GM18861 (cell line): ENCODE measurements at regions not wholly inside any gene's neighbourhood (a gene's known extent, or its start where the extent isn't known, plus 50 kb on each side); places are given as distances from the start of the nearest gene placed in this dataset.
A peak's percentile ranks its signal among the peaks of the same experiment; 100 is the strongest.

Source experiments
- ATAC-seq: cut with Tn5 transposase; IDR thresholded peaks from one replicate; pipeline ENCODE4 v1.9.1; 2021; ENCODE audit not compliant: unreplicated experiment

GRCh38 chr18:60319129-60319528 lies 53.4 kb downstream of the MC4R start:
- no peak for ATAC-seq

DNA sequence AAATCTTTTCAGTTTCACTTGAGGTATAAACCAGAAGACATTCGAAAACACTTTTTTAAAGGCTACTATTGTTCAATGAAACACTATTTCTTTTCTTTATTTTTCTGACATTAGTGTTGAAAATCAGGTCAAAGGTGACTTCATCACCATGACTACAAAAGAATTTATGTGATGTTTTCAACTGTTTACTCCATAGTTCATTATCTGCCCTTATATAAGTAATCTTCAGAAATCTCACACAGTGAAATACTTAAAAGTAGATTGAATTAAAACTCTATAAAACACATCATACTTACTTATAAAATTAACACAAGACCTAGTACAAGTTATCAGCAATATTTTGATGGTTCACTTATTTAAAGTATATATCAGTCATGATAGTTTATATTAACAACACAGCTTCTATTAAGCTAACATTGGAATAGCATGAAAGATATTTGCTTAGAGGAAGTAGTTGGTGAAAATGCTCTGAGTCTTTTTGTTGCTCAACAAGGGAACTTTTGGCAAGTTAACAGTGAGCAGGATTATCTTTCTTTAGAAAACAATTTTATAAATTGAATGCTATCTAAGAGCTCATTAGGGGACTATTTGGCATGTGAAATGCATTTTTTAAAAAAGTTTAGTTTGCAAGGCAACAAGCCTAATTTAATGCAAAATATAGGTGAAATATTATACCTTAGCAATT lies 60.8 kb downstream of the MC4R start:
- no peak for ATAC-seq

DNA sequence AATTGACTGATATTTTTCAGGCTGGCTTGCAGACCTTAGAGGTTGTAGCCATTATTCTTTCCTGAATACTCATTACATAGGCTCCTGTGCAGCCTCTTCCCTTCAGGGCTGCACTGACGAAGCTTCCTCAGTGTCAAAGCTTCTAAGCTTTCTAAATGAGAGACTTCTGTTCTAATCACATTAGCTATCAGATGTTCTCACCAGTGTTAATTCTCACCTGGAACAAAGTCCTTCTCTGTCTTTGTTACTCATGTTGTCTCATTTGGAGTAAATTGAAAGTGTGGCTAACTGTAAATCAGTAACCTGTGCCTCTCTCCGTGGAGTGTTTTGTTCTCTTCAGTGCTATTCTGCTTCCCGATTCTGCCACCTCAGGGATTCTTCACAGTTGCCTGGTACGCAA lies 76.9 kb downstream of the MC4R start:
- no peak for ATAC-seq

DNA sequence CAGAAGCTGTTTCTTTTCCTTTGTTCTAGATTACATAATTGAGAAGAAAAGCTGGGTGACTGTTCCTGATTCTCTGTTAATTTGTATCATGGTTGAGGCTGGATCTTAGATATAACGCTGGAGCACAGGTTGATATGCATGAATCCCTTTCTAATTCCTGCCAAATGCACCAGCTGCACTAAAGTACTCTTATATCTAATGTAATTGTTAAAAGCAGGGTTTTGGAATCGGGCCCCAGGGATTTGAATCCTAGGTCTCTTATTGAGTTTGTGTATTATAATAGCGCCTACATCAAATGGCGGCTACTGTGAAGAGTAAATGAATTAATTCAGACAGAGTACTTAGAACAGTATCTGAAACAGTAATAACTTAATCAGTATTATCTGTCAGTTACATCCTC lies 80.4 kb downstream of the MC4R start:
- ATAC-seq: no peak

- ATAC-seq: no peak
These were observed 93.2 kb downstream of the MC4R start for GRCh38 chr18:60279391-60279790.

DNA sequence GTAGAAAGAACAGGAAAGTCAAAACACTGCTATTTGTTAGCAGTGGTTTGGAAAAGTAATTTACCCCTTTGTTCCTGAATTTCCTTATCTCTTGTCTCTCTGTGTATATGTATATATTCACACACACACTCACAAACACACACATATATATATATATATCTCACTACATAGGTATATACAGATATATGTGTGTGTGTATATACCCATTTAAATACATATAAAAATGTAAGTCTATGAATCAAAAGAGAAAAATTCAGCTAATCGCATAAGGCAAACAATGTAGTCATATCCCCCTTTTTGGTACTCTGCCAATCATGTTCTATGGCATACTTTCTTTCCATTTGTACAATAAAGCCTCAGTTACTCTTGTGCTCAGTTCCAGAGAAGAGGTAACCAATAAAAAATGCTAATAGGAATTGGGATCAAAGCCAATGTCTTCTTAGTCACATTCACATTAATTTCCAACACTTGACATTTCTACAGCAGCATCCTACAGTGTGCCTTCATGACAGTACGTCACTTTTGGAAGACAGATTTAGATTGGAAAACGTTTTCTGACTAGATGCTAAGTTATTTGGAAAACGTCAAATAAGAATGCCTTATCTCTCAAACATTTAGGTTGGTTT lies 94.6 kb downstream of the MC4R start:
- ATAC-seq: no peak

GRCh38 chr18:60267391-60268058 lies 105.0 kb downstream of the MC4R start:
- no peak for ATAC-seq

GRCh38 chr18:60266558-60266957 lies 106.0 kb downstream of the MC4R start:
- no peak for ATAC-seq

- ATAC-seq: peak; percentile 96
These were observed 113.4 kb downstream of the MC4R start for GRCh38 chr18:60259052-60259681.

GRCh38 chr18:60249388-60249787 lies 123.2 kb downstream of the MC4R start:
- no peak for ATAC-seq

- no peak for ATAC-seq
These were observed 123.9 kb downstream of the MC4R start for GRCh38 chr18:60248336-60249330.

DNA sequence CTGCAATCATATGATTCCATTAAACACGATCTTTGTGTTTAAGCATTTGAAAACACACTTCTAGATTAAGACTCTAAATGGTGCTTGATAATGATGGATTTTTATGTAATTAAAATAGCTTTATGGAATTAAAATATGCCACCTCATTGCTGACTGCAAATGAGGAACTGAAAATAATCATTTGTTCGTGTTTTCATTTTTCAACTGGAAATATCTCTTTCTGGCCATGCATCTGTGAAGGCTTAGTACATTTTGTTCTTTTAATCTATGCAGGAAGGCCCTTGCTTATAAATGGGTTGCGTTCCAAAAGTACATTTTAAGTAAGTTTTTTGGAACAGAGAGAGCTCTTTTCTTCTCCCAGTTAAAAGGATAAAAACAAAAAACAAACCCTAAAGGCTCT lies 125.5 kb downstream of the MC4R start:
- ATAC-seq: peak; percentile 83

DNA sequence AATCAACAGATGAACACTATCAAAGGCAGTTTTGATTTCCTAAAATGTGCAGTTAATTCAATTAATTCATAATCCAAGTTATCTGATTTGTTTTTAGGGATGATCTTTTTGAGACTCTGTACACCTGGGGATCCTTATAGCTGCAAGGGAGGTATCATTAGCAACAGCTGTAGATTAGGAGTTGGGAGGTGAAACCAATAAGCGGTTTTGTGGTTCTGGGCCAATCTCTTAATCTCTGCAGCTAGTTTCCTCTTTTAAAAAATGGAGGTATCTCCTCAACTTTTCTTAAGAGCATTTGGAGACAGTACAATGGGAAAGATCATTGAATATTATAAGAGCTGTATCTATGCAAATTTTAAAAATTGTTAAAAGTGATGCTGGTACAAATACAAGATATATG lies 126.0 kb downstream of the MC4R start:
- ATAC-seq: peak; percentile 58

GRCh38 chr18:60245096-60245495 lies 127.5 kb downstream of the MC4R start:
- no peak for ATAC-seq

- peak; percentile 95 for ATAC-seq
These were observed 133.4 kb downstream of the MC4R start for GRCh38 chr18:60239024-60239710.

DNA sequence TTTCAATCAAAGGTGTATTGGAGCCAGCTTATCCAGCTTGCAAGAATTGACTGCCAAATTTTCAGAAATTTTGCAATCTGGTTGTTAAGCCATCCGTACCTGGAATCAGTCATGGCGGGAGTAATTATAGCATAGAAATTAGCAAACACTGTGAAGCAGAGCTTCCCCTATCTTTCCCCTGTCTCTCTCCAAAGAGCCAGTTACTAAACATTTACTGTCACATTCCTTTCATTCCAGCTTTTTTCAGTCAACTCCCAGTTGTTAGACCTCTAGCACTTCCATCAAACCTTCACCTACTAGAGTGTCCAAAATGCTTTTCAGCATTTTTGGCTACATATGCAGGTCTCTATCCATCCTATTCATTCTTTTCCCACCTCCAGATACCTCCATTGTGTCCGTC lies 137.4 kb downstream of the MC4R start:
- no peak for ATAC-seq

DNA sequence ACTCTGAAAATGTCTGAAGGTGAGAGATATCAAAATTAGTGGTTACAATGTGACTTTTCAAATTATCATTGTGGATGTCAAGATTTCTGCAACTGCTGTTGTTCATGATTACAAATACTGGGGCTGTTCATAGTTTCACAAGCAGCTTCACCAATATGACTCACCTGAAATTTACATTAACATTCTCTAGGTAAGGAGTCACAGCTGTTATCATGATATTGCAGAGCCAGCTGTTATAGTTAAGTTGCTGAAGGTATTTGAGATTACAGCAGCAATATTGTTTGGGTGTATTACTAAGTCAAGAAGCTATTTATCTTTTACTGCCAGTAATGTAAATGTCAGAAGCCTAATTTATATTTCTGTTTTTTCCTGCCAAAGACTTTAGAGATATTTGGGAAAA lies 140.0 kb downstream of the MC4R start:
- no peak for ATAC-seq

DNA sequence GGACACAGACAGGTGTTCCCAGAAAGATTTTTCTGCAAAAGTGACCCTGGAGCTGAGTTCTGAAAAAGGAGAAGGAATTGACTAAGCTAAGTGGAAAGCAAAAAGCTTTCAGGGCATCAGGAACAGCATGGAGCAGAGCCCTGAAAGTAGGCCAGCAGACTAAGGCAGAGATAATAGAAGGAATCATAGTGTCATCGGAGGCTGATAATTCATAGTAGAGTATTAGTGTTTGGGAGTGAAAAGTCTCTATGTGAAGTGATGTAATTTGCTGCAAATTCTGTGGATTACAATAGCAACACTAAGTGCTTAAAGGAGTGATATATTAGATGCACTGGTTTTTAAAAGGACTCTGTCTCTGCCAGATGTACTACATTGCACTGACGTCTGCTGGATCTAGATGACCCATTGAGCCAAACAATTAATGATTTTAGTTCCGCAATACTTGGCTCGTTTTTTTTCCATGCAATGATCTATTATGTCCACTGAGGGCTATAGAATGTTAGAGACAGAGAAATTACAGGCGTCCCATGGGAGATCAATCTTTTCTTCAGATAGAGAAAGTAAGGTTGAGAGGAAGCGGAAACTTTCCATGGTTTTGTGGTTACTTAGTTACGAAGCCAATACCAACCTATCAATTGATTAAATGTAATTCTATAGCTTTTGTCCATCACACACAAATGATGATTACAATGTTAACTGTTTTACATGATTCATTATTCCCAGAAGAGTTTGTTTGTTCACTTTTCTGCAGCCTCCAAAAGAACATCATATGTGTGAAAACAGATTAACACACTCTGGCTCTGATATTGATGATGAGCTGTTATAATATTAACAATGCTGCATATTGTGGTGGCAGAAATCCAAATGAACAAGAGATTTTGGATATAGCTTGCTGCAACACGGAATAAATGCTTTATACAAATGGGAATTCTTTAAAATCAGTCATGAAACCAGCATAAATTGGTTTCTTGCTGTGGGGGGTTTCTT lies 143.7 kb downstream of the MC4R start:
- ATAC-seq: no peak

DNA sequence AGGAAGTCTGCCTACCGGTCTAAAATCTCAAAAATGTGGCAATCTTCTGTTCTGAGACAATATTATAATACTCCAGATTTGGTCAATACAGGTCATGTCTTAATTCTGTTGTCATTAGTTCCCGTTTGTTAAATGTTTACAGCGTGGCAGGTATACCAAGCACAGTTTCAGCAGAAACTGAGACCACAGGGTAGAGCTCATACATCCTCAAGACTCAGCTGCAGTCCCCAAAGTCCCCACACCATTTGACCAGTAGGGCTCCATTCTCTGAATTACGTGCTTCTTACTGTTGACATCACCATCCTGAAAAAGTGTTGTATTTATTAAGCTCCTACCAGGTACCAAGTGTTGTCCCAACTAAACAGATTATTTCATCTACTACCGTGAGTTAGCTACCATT lies 157.1 kb downstream of the MC4R start:
- ATAC-seq: no peak
